Parathyroid adenoma (tissue), 2 donors: ENCODE measurements at regions not wholly inside any gene's neighbourhood (a gene's known extent, or its start where the extent isn't known, plus 50 kb on each side); places are given as distances from the start of the nearest gene placed in this dataset.

Source experiments
- H2AFZ ChIP-seq: fragments of 300-600 bp; sonication (generic); one replicate; pipeline ENCODE4 v1.7.0; 2017; ENCODE audit warnings: antibody characterized with exemption, mild to moderate bottlenecking
- H3K27ac ChIP-seq: fragments of 300-600 bp; sonication (generic); one replicate; pipeline ENCODE4 v1.7.0; 2017
- H3K27me3 ChIP-seq: fragments of 300-600 bp; sonication (generic); one replicate; pipeline ENCODE4 v1.7.0; 2017; ENCODE audit warnings: low read length; ENCODE audit not compliant: control insufficient read depth, insufficient read depth
- H3K36me3 ChIP-seq: fragments of 300-600 bp; sonication (generic); one replicate; pipeline ENCODE4 v1.7.0; 2017; ENCODE audit warnings: low read length; ENCODE audit not compliant: control insufficient read depth, insufficient read depth
- H3K4me1 ChIP-seq: fragments of 300-600 bp; sonication (generic); one replicate; pipeline ENCODE4 v1.7.0; 2017; ENCODE audit warnings: control low read depth
- H3K4me2 ChIP-seq: fragments of 300-600 bp; sonication (generic); one replicate; pipeline ENCODE4 v1.7.0; 2017; ENCODE audit warnings: low read length
- H3K4me3 ChIP-seq: fragments of 300-600 bp; sonication (generic); one replicate; pipeline ENCODE4 v1.7.0; 2017; ENCODE audit warnings: low read depth, low read length
- H3K79me2 ChIP-seq: fragments of 300-600 bp; sonication (generic); one replicate; pipeline ENCODE4 v1.7.0; 2017; ENCODE audit warnings: control low read depth
- H3K9ac ChIP-seq: fragments of 300-600 bp; sonication (generic); one replicate; pipeline ENCODE4 v1.7.0; 2017; ENCODE audit warnings: mild to moderate bottlenecking
- H3K9me3 ChIP-seq: fragments of 300-600 bp; sonication (generic); one replicate; pipeline ENCODE4 v1.7.0; 2017; ENCODE audit warnings: low read length; ENCODE audit not compliant: control insufficient read depth
- CTCF ChIP-seq: fragments of 300-600 bp; sonication (generic); IDR thresholded peaks from one replicate; pipeline ENCODE4 v1.7.0; 2017; ENCODE audit warnings: antibody characterized with exemption, mild to moderate bottlenecking
- donor health status: primary hyperparathyroidism.

DNA sequence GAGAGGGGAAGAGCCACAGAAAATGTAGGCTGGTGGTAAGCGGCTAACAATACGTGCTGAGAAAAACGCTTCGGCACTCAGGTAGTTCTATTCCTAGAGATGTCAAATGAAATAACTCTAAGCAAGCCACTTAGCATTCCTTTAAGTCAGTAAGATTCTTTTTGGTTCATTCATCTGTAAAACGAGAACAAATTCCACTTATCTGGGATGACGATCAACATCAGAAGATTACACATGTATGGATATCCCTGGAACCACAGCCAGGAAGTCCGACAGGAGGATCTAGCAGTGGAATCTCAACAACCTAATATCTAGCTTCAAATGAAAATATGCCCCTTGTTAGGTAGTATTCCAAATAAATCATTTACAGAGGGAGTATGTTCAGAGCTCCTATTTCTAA, 74.6 kb upstream of the CDKN3 start:
- Histone ChIP-seq H3K9ac (no peak overlapping the region), H3K79me2 (no peaks in the 10 kb centered on the region), H2AFZ (no peak overlapping the region), H3K27ac (no peak overlapping the region), H3K4me3 (no peak overlapping the region), H3K36me3 (no peaks in the 10 kb centered on the region), H3K4me1 (no peaks in the 10 kb centered on the region), H3K4me2 (no peak overlapping the region), H3K9me3 (no peaks in the 10 kb centered on the region), H3K27me3 (no peaks in the 10 kb centered on the region)
- TF ChIP-seq CTCF, result no peak

DNA sequence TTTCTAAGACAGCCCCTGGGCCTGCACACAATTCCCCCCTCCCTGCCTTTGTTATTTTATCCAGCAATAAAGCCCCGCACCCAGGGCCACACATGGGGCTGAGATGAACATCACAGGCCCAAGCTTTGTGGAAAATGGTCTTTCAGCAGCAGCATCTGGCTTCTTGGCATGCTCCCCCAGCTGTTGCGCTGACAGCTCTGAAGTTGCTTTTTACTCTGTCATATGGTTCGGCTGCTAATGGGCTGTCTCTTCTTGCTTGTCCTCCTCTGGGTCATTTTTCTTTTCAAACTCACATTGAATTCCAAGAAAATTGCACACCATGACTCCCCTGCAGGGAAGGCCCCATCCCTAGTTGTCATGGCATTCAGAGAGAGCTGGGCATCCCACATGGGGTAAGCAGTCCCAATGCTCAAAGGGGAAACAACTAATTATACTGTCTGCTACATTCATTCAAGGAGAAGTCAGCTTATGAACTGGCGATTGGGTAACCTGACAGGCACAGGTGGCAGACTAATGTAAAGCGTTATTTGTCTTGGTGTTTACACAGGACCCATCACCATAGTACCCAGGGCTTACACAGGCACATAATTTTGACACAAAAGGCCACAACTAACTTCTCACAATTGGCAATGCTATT, 74.0 kb upstream of the CDKN3 start:
- Histone ChIP-seq H3K27ac (no peak overlapping the region), H3K4me3 (no peak overlapping the region), H3K27me3 (no peaks in the 10 kb centered on the region), H3K9ac (no peak overlapping the region), H2AFZ (no peak overlapping the region), H3K4me2 (no peak overlapping the region), H3K36me3 (no peaks in the 10 kb centered on the region), H3K9me3 (no peaks in the 10 kb centered on the region), H3K4me1 (no peaks in the 10 kb centered on the region), H3K79me2 (no peaks in the 10 kb centered on the region)
- no peak for TF ChIP-seq CTCF

DNA sequence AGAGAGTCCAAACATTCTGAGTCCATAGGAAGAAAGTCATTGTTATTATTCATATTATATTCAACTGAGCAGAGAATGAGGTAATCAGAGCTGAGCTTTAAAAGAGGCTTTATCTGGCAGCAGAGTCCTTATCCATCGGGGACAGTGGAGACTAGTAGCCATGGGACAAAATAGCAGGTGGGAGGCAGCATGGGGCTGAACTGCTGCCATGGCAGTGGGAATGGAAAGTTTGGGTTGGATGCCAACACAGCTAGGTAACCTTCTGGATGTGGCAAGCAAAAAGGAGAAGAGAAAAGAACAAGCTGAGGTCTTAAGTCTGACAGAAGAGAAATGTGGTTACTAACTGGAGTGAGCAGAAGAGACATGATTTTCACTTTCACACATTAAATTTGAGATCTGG, 71.0 kb upstream of the CDKN3 start:
- Histone ChIP-seq H3K9ac (no peak overlapping the region), H3K36me3 (no peaks in the 10 kb centered on the region), H3K79me2 (no peaks in the 10 kb centered on the region), H3K4me3 (no peak overlapping the region), H3K4me1 (no peaks in the 10 kb centered on the region), H2AFZ (no peak overlapping the region), H3K27me3 (no peaks in the 10 kb centered on the region), H3K9me3 (no peaks in the 10 kb centered on the region), H3K4me2 (no peak overlapping the region), H3K27ac (no peak overlapping the region)
- no peak for TF ChIP-seq CTCF

DNA sequence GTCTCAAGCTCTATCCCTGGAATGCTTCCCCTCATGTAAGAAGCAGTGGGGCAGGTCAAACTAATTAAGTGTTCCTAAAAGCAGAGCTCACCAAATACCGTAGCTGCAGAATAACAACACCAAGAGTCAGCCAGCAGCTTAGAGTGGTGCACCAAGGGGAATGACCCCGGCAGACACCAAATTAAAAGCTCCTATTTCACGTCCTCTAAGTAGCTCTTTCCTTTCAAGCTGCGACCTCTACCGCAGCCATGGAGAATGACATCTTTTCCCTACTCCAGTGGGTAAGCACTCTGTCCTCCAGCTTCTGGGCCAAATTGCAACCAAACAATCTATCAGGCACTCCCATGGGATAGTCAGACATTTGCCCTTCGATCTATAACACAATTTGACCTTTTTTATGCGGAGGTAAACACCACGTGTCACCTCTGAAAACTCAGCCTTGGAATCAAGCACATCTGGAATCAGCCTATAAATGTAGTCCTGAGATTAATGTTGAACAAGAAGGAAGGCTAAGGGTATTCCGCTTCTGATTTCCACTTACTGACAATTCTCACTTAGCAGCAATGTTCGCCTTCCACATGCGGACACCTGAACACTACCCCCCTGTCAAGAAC, 67.6 kb upstream of the CDKN3 start:
- Histone ChIP-seq H3K36me3 (no peaks in the 10 kb centered on the region), H3K4me2 (no peak overlapping the region), H3K27me3 (no peaks in the 10 kb centered on the region), H3K79me2 (no peaks in the 10 kb centered on the region), H3K4me3 (no peak overlapping the region), H3K9ac (no peak overlapping the region), H3K4me1 (no peaks in the 10 kb centered on the region), H3K27ac (no peak overlapping the region), H2AFZ (no peak overlapping the region), H3K9me3 (no peaks in the 10 kb centered on the region)
- TF ChIP-seq CTCF, result peak; percentile 41

- Histone ChIP-seq H3K79me2 (no peaks in the 10 kb centered on the region), H3K4me3 (no peak overlapping the region), H3K27ac (no peak overlapping the region), H3K9ac (no peak overlapping the region), H3K4me2 (no peak overlapping the region), H2AFZ (no peak overlapping the region), H3K36me3 (no peaks in the 10 kb centered on the region), H3K9me3 (no peaks in the 10 kb centered on the region), H3K4me1 (no peaks in the 10 kb centered on the region), H3K27me3 (no peaks in the 10 kb centered on the region)
- TF ChIP-seq CTCF, result no peak
Measured at GRCh38 chr14:54330876-54331275, 65.9 kb upstream of the CDKN3 start.
